ENCODE measurements at regions not wholly inside any gene's neighbourhood (a gene's known extent, or its start where the extent isn't known, plus 50 kb on each side); places are given as distances from the start of the nearest gene placed in this dataset.

GRCh38 chr2:151111599-151112278, 149.9 kb downstream of the RBM43 start:
- Histone ChIP-seq H3K27ac (ENCODE audit: low read length) (no peak overlapping the region), H3K9me3 (ENCODE audit: control insufficient read depth in 2 of 2, low read length in 2 of 2) (no peaks in the 10 kb centered on the region), H3K36me3 (ENCODE audit: control insufficient read depth in 2 of 2, insufficient read depth in 2 of 2, low read length in 2 of 2) (no peaks in the 10 kb centered on the region), H3K4me3 (ENCODE audit: low read length in 2 of 2) (no peak overlapping the region), H3K27me3 (ENCODE audit: control insufficient read depth in 1 of 2, insufficient read depth in 2 of 2, low read length in 2 of 2) (no peaks in the 10 kb centered on the region), H3K4me1 (ENCODE audit: control insufficient read depth, insufficient read depth, low read length) (no peaks in the 10 kb centered on the region), H3K9ac (ENCODE audit: low read length in 2 of 2) (no peak overlapping the region)

- no peaks in the 10 kb centered on the region for H3K36me3 ChIP-seq (ENCODE audit: control insufficient read depth in 2 of 2, insufficient read depth in 2 of 2, low read length in 2 of 2)
- H3K9me3 ChIP-seq (ENCODE audit: control insufficient read depth in 2 of 2, low read length in 2 of 2), result no peaks in the 10 kb centered on the region
- H3K27ac ChIP-seq (ENCODE audit: low read length), result no peak overlapping the region
- H3K27me3 ChIP-seq (ENCODE audit: control insufficient read depth in 1 of 2, insufficient read depth in 2 of 2, low read length in 2 of 2), result no peaks in the 10 kb centered on the region
- no peaks in the 10 kb centered on the region for H3K4me1 ChIP-seq (ENCODE audit: control insufficient read depth, insufficient read depth, low read length)
- H3K4me3 ChIP-seq (ENCODE audit: low read length in 2 of 2), result no peak overlapping the region
- H3K9ac ChIP-seq (ENCODE audit: low read length in 2 of 2), result no peak overlapping the region
Observed at GRCh38 chr2:151106805-151107506, 154.7 kb downstream of the RBM43 start.

- Histone ChIP-seq H3K27me3 (ENCODE audit: control insufficient read depth in 1 of 2, insufficient read depth in 2 of 2, low read length in 2 of 2) (no peaks in the 10 kb centered on the region), H3K4me1 (ENCODE audit: control insufficient read depth, insufficient read depth, low read length) (no peaks in the 10 kb centered on the region), H3K36me3 (ENCODE audit: control insufficient read depth in 2 of 2, insufficient read depth in 2 of 2, low read length in 2 of 2) (no peaks in the 10 kb centered on the region), H3K9ac (ENCODE audit: low read length in 2 of 2) (no peak overlapping the region), H3K4me3 (ENCODE audit: low read length in 2 of 2) (no peak overlapping the region), H3K27ac (ENCODE audit: low read length) (no peak overlapping the region), H3K9me3 (ENCODE audit: control insufficient read depth in 2 of 2, low read length in 2 of 2) (no peaks in the 10 kb centered on the region)
Observed at GRCh38 chr2:151103551-151103950, 158.1 kb downstream of the RBM43 start.

- no peaks in the 10 kb centered on the region for H3K9me3 ChIP-seq (ENCODE audit: control insufficient read depth in 2 of 2, low read length in 2 of 2)
- H3K4me3 ChIP-seq (ENCODE audit: low read length in 2 of 2), result no peak overlapping the region
- no peaks in the 10 kb centered on the region for H3K4me1 ChIP-seq (ENCODE audit: control insufficient read depth, insufficient read depth, low read length)
- H3K27me3 ChIP-seq (ENCODE audit: control insufficient read depth in 1 of 2, insufficient read depth in 2 of 2, low read length in 2 of 2), result no peaks in the 10 kb centered on the region
- no peak overlapping the region for H3K27ac ChIP-seq (ENCODE audit: low read length)
- H3K36me3 ChIP-seq (ENCODE audit: control insufficient read depth in 2 of 2, insufficient read depth in 2 of 2, low read length in 2 of 2), result no peaks in the 10 kb centered on the region
- H3K9ac ChIP-seq (ENCODE audit: low read length in 2 of 2), result no peak overlapping the region
Observed at GRCh38 chr2:151102226-151102625, 159.4 kb downstream of the RBM43 start.

GRCh38 chr2:151098841-151099240, 162.8 kb downstream of the RBM43 start:
- no peak overlapping the region for H3K27ac ChIP-seq (ENCODE audit: low read length)
- no peak overlapping the region for H3K9ac ChIP-seq (ENCODE audit: low read length in 2 of 2)
- no peaks in the 10 kb centered on the region for H3K9me3 ChIP-seq (ENCODE audit: control insufficient read depth in 2 of 2, low read length in 2 of 2)
- H3K4me1 ChIP-seq (ENCODE audit: control insufficient read depth, insufficient read depth, low read length), result no peaks in the 10 kb centered on the region
- H3K27me3 ChIP-seq (ENCODE audit: control insufficient read depth in 1 of 2, insufficient read depth in 2 of 2, low read length in 2 of 2), result no peaks in the 10 kb centered on the region
- H3K4me3 ChIP-seq (ENCODE audit: low read length in 2 of 2), result no peak overlapping the region
- H3K36me3 ChIP-seq (ENCODE audit: control insufficient read depth in 2 of 2, insufficient read depth in 2 of 2, low read length in 2 of 2), result no peaks in the 10 kb centered on the region

- Histone ChIP-seq H3K27ac (ENCODE audit: low read length) (no peak overlapping the region), H3K9me3 (ENCODE audit: control insufficient read depth in 2 of 2, low read length in 2 of 2) (no peaks in the 10 kb centered on the region), H3K9ac (ENCODE audit: low read length in 2 of 2) (no peak overlapping the region), H3K36me3 (ENCODE audit: control insufficient read depth in 2 of 2, insufficient read depth in 2 of 2, low read length in 2 of 2) (no peaks in the 10 kb centered on the region), H3K4me1 (ENCODE audit: control insufficient read depth, insufficient read depth, low read length) (no peaks in the 10 kb centered on the region), H3K4me3 (ENCODE audit: low read length in 2 of 2) (no peak overlapping the region), H3K27me3 (ENCODE audit: control insufficient read depth in 1 of 2, insufficient read depth in 2 of 2, low read length in 2 of 2) (no peaks in the 10 kb centered on the region)
Observed at GRCh38 chr2:151097895-151098294, 163.8 kb downstream of the RBM43 start.

GRCh38 chr2:151097128-151097527, 164.5 kb downstream of the RBM43 start:
- no peaks in the 10 kb centered on the region for H3K36me3 ChIP-seq (ENCODE audit: control insufficient read depth in 2 of 2, insufficient read depth in 2 of 2, low read length in 2 of 2)
- no peaks in the 10 kb centered on the region for H3K27me3 ChIP-seq (ENCODE audit: control insufficient read depth in 1 of 2, insufficient read depth in 2 of 2, low read length in 2 of 2)
- no peak overlapping the region for H3K4me3 ChIP-seq (ENCODE audit: low read length in 2 of 2)
- H3K9me3 ChIP-seq (ENCODE audit: control insufficient read depth in 2 of 2, low read length in 2 of 2), result no peaks in the 10 kb centered on the region
- no peaks in the 10 kb centered on the region for H3K4me1 ChIP-seq (ENCODE audit: control insufficient read depth, insufficient read depth, low read length)
- no peak overlapping the region for H3K27ac ChIP-seq (ENCODE audit: low read length)
- no peak overlapping the region for H3K9ac ChIP-seq (ENCODE audit: low read length in 2 of 2)

GRCh38 chr2:151096235-151096634, 165.4 kb downstream of the RBM43 start:
- Histone ChIP-seq H3K9ac (ENCODE audit: low read length in 2 of 2) (no peak overlapping the region), H3K27ac (ENCODE audit: low read length) (no peak overlapping the region), H3K4me1 (ENCODE audit: control insufficient read depth, insufficient read depth, low read length) (no peaks in the 10 kb centered on the region), H3K4me3 (ENCODE audit: low read length in 2 of 2) (no peak overlapping the region), H3K27me3 (ENCODE audit: control insufficient read depth in 1 of 2, insufficient read depth in 2 of 2, low read length in 2 of 2) (no peaks in the 10 kb centered on the region), H3K9me3 (ENCODE audit: control insufficient read depth in 2 of 2, low read length in 2 of 2) (no peaks in the 10 kb centered on the region), H3K36me3 (ENCODE audit: control insufficient read depth in 2 of 2, insufficient read depth in 2 of 2, low read length in 2 of 2) (no peaks in the 10 kb centered on the region)

- no peak overlapping the region for H3K27ac ChIP-seq (ENCODE audit: low read length)
- no peaks in the 10 kb centered on the region for H3K9me3 ChIP-seq (ENCODE audit: control insufficient read depth in 2 of 2, low read length in 2 of 2)
- H3K36me3 ChIP-seq (ENCODE audit: control insufficient read depth in 2 of 2, insufficient read depth in 2 of 2, low read length in 2 of 2), result no peaks in the 10 kb centered on the region
- no peaks in the 10 kb centered on the region for H3K27me3 ChIP-seq (ENCODE audit: control insufficient read depth in 1 of 2, insufficient read depth in 2 of 2, low read length in 2 of 2)
- H3K9ac ChIP-seq (ENCODE audit: low read length in 2 of 2), result no peak overlapping the region
- no peaks in the 10 kb centered on the region for H3K4me1 ChIP-seq (ENCODE audit: control insufficient read depth, insufficient read depth, low read length)
- no peak overlapping the region for H3K4me3 ChIP-seq (ENCODE audit: low read length in 2 of 2)
Observed at GRCh38 chr2:151095463-151095862, 166.2 kb downstream of the RBM43 start.

GRCh38 chr2:151091583-151091982, 170.1 kb downstream of the RBM43 start:
- no peaks in the 10 kb centered on the region for H3K36me3 ChIP-seq (ENCODE audit: control insufficient read depth in 2 of 2, insufficient read depth in 2 of 2, low read length in 2 of 2)
- no peak overlapping the region for H3K27ac ChIP-seq (ENCODE audit: low read length)
- H3K27me3 ChIP-seq (ENCODE audit: control insufficient read depth in 1 of 2, insufficient read depth in 2 of 2, low read length in 2 of 2), result no peaks in the 10 kb centered on the region
- H3K4me1 ChIP-seq (ENCODE audit: control insufficient read depth, insufficient read depth, low read length), result no peaks in the 10 kb centered on the region
- no peak overlapping the region for H3K4me3 ChIP-seq (ENCODE audit: low read length in 2 of 2)
- no peaks in the 10 kb centered on the region for H3K9me3 ChIP-seq (ENCODE audit: control insufficient read depth in 2 of 2, low read length in 2 of 2)
- H3K9ac ChIP-seq (ENCODE audit: low read length in 2 of 2), result no peak overlapping the region

GRCh38 chr2:151087377-151087776, 174.3 kb downstream of the RBM43 start:
- no peaks in the 10 kb centered on the region for H3K36me3 ChIP-seq (ENCODE audit: control insufficient read depth in 2 of 2, insufficient read depth in 2 of 2, low read length in 2 of 2)
- H3K9me3 ChIP-seq (ENCODE audit: control insufficient read depth in 2 of 2, low read length in 2 of 2), result no peaks in the 10 kb centered on the region
- no peak overlapping the region for H3K9ac ChIP-seq (ENCODE audit: low read length in 2 of 2)
- no peak overlapping the region for H3K27ac ChIP-seq (ENCODE audit: low read length)
- H3K4me1 ChIP-seq (ENCODE audit: control insufficient read depth, insufficient read depth, low read length), result no peaks in the 10 kb centered on the region
- no peak overlapping the region for H3K4me3 ChIP-seq (ENCODE audit: low read length in 2 of 2)
- H3K27me3 ChIP-seq (ENCODE audit: control insufficient read depth in 1 of 2, insufficient read depth in 2 of 2, low read length in 2 of 2), result no peaks in the 10 kb centered on the region

Data from stomach smooth muscle (tissue), 2 donors.